GM18951 (cell line): ENCODE measurements at regions not wholly inside any gene's neighbourhood (a gene's known extent, or its start where the extent isn't known, plus 50 kb on each side); places are given as distances from the start of the nearest gene placed in this dataset.
"Not testable (repeated sequence)": the region's sequence is repeated elsewhere in the genome, so short reads cannot be mapped to it uniquely, and the experiment has no call there.

ENCODE experiments used
- POLR2A ChIP-seq: IDR thresholded peaks from 4 replicates; pipeline ENCODE4 v1.6.1; 2011; ENCODE audit warnings: mild to moderate bottlenecking; ENCODE audit not compliant: insufficient read length, insufficient read depth; ENCODE audit errors: extremely low read depth
- in situ Hi-C: fragments of 300-500 bp; cut with MboI; formaldehyde crosslinking; loops from one replicate; pipeline ENCODE4 v1.12.0; 2022; ENCODE audit warnings: low sequenced_read_pairs, mixed read lengths, inconsistent platforms; ENCODE audit not compliant: unreplicated experiment

GRCh38 chr11:12606597-12606996 is 67.6 kb upstream of the TEAD1 start:
- TF ChIP-seq POLR2A, result no peak
- in situ Hi-C loops, result no loop called here

- in situ Hi-C loops, result not testable (repeated sequence)
These were observed 65.5 kb upstream of the TEAD1 start for GRCh38 chr11:12608678-12609077.

- TF ChIP-seq POLR2A, result no peak
- in situ Hi-C loops, result no loop called here
These were observed 62.9 kb upstream of the TEAD1 start for GRCh38 chr11:12611352-12611751.

GRCh38 chr11:12617632-12618031 is 56.6 kb upstream of the TEAD1 start:
- no peak for TF ChIP-seq POLR2A
- in situ Hi-C loops, result no loop called here

GRCh38 chr11:12618743-12619540 is 55.3 kb upstream of the TEAD1 start:
- no peak for TF ChIP-seq POLR2A
- in situ Hi-C loops, result no loop called here

- TF ChIP-seq POLR2A, result no peak
- in situ Hi-C loops, result no loop called here
These were observed 50.4 kb upstream of the TEAD1 start for GRCh38 chr11:12623869-12624268.
